ENCODE measurements at regions not wholly inside any gene's neighbourhood (a gene's known extent, or its start where the extent isn't known, plus 50 kb on each side); places are given as distances from the start of the nearest gene placed in this dataset.

- TF ChIP-seq, protein P1, sequence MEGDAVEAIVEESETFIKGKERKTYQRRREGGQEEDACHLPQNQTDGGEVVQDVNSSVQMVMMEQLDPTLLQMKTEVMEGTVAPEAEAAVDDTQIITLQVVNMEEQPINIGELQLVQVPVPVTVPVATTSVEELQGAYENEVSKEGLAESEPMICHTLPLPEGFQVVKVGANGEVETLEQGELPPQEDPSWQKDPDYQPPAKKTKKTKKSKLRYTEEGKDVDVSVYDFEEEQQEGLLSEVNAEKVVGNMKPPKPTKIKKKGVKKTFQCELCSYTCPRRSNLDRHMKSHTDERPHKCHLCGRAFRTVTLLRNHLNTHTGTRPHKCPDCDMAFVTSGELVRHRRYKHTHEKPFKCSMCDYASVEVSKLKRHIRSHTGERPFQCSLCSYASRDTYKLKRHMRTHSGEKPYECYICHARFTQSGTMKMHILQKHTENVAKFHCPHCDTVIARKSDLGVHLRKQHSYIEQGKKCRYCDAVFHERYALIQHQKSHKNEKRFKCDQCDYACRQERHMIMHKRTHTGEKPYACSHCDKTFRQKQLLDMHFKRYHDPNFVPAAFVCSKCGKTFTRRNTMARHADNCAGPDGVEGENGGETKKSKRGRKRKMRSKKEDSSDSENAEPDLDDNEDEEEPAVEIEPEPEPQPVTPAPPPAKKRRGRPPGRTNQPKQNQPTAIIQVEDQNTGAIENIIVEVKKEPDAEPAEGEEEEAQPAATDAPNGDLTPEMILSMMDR (IDR thresholded peaks at IDR 0.05 in 8 of 11, conservative IDR thresholded peaks at IDR 0.05 in 3 of 11): no peak
- TF ChIP-seq POLR2AphosphoS5 (IDR thresholded peaks at IDR 0.05): no peak
Observed at GRCh38 chr1:218751208-218751948, 406.2 kb downstream of the TGFB2 start.
